ENCODE measurements at regions not wholly inside any gene's neighbourhood (a gene's known extent, or its start where the extent isn't known, plus 50 kb on each side); places are given as distances from the start of the nearest gene placed in this dataset.
A peak's percentile ranks its signal among the peaks of the same experiment; 100 is the strongest.

DNA sequence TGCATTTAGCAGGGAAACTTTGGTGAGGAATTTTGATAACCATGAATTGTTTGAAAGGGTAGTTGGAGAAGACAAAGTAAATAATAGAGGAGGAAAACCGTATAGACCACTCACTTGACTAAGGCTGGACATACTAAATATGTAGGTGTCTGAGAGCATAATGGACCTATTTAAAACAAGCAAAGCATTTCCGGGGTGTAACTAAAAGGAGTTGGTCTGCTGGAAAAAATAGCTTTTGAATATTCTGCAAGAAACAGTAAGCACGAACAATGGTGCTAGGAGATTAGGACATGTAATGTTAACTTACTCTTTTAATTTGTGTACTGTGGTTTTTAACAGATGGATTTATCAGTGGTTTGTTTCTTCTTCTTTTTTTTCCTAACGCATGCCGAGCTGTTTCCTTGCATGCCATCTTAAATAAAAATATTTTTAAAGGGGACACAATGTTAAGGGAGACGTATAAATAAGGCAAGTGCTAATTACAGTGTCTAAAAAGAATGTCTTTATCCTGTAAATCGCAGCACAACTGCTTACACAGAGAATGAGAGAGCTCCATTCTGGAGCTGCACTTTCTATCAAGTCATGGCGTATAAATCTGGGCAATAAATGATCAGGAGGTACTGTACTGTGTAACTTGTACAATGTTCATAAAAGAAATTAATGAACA, 492.1 kb downstream of the LMO4 start:
- Mint-ChIP-seq H3K4me3 (no peak overlapping the region), H3K27me3 (ENCODE audit: low read depth in 3 of 3) (peaks cover 0 to 3% (median 2%) of the 10 kb centered on the region in 3 donors), H3K36me3 (no peaks in the 10 kb centered on the region), H3K9me3 (no peaks in the 10 kb centered on the region), H3K27ac (no peak overlapping the region), H3K4me1 (no peaks in the 10 kb centered on the region)
- DNase-seq, result no peak

DNA sequence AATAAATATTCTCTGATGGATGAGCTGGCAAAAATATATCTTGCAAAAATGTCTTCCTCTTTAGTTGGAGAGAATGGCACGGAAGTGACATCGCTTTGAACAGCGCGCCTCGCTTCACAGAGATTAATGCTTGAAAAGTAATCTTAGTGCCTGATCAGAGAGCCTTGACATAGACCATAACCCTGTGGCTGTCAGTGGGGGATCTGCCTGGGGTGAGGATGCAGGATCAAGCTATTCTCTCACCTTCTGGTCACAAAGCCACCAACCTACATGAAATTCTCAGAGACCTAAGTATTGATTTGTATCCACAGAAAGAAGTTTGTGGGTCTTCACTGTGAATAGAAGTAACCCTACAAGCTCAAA, 492.6 kb downstream of the LMO4 start:
- no peaks in the 10 kb centered on the region for H3K36me3 Mint-ChIP-seq
- no peak overlapping the region for H3K27ac Mint-ChIP-seq
- peaks cover 0 to 3% (median 2%) of the 10 kb centered on the region in 3 donors for H3K27me3 Mint-ChIP-seq (ENCODE audit: low read depth in 3 of 3)
- H3K4me3 Mint-ChIP-seq, result no peak overlapping the region
- peaks cover 0 to 1% of the 10 kb centered on the region in 2 donors for H3K4me1 Mint-ChIP-seq
- H3K9me3 Mint-ChIP-seq, result no peaks in the 10 kb centered on the region
- DNase-seq, result no peak

DNA sequence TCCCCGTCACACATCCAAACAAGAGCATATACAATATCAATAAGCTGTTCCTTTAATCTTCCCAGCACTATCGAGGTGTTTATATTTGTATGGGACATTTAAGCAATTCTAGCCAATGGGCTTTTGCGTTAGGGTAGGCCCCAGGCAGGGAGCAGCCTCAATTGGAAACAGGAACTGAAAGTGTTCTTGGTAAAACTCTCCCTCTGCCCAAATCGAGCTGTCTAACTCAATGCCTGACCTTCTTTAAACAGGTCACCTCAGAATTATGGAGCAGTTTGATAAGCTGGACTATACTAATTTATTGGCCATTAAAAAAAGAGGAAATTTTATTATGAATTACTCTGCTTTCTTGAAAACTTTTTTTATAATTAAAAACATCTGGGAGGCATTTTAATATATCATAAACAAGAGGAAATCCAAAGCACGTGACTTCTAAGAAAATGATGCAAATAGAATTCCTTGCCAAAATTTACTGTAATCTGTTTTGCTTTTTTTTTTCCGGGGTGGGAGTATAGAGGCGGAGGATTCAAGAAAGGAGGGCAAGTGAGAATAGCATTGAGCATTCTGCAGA, 498.1 kb downstream of the LMO4 start:
- H3K4me1 Mint-ChIP-seq, result peaks cover 0 to 9% of the 10 kb centered on the region in 2 donors
- peaks cover 0 to 3% (median 0%) of the 10 kb centered on the region in 3 donors for H3K27me3 Mint-ChIP-seq (ENCODE audit: low read depth in 3 of 3)
- H3K4me3 Mint-ChIP-seq, result no peak overlapping the region
- no peaks in the 10 kb centered on the region for H3K9me3 Mint-ChIP-seq
- peak in 2 of 3 donors; percentile 18 to 33 for DNase-seq
- no peaks in the 10 kb centered on the region for H3K36me3 Mint-ChIP-seq
- H3K27ac Mint-ChIP-seq, result no peak overlapping the region

DNA sequence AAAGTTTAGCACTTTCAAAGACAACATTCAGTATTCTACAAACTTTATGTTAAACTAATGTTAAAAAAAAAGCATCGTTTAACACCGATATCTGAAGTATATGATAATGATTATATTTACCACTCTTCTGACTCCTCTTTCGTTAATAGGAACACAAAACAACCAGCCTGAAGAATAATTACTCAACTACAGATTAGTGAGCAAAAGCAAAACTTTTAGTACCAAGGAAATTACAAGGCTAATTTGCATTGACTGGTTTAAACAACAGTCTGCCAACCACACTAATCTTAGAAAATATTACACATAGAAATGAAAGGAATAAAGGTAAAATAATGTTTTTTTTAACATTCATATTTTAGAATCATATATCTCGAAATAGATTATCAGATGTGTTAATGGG, 500.7 kb downstream of the LMO4 start:
- Mint-ChIP-seq H3K4me1 (peaks cover 8 to 23% of the 10 kb centered on the region in 2 donors), H3K4me3 (no peak overlapping the region), H3K27ac (no peak overlapping the region), H3K36me3 (no peaks in the 10 kb centered on the region), H3K9me3 (no peaks in the 10 kb centered on the region), H3K27me3 (ENCODE audit: low read depth in 3 of 3) (peaks cover 0 to 2% (median 0%) of the 10 kb centered on the region in 3 donors)
- no peak for DNase-seq

DNA sequence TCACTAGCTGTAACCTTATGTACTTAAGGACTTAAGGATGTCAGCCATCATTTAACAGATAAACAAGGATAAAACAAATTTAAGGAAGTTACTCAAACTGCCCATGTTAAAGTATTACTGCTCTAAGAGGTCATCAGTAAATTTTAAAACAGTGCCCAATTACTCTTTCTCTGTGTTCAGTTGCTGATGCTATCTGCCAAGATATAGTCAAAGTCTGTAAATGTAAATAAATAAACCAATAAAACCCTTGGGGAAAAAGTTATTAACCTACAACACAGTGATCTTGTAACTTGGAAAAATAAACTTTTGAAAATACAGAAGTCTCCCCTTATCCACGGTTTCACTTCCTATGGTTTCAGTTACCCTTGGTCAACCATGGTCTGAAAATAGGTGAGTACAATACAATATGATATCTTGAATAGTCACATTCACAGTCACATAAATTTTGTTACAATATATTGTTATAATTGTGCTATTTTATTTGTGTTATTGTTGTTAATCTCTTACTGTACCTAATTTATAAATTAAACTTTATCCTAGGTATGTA, 501.8 kb downstream of the LMO4 start:
- peaks cover 0 to 2% (median 2%) of the 10 kb centered on the region in 3 donors for H3K27me3 Mint-ChIP-seq (ENCODE audit: low read depth in 3 of 3)
- no peak overlapping the region for H3K4me3 Mint-ChIP-seq
- no peak overlapping the region for H3K27ac Mint-ChIP-seq
- H3K9me3 Mint-ChIP-seq, result no peaks in the 10 kb centered on the region
- H3K36me3 Mint-ChIP-seq, result no peaks in the 10 kb centered on the region
- peaks cover 8 to 23% of the 10 kb centered on the region in 2 donors for H3K4me1 Mint-ChIP-seq
- no peak for DNase-seq

DNA sequence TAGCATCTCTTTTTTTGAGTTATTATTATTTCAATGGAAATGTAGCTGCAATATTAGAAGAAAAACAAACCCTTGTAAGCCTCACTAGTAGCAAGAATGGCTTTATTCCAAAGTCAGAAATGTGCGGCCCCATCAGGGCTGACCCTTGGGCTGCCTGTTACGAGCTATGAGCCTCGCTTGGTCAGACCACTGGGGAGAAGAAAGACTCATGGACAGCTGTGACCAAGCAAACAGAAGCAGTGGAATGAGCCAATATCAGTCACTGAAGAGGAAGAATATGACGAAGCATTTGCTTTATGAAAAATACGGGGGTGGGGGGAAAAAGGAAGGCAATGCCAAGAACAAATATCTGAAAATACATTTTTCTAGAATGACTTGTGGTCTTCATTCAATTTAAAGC, 504.5 kb downstream of the LMO4 start:
- Mint-ChIP-seq H3K9me3 (no peaks in the 10 kb centered on the region), H3K36me3 (no peaks in the 10 kb centered on the region), H3K27ac (no peak overlapping the region), H3K4me1 (peaks cover 8 to 14% of the 10 kb centered on the region in 2 donors), H3K4me3 (no peak overlapping the region), H3K27me3 (ENCODE audit: low read depth in 3 of 3) (peaks cover 0 to 2% (median 2%) of the 10 kb centered on the region in 3 donors)
- no peak for DNase-seq

DNA sequence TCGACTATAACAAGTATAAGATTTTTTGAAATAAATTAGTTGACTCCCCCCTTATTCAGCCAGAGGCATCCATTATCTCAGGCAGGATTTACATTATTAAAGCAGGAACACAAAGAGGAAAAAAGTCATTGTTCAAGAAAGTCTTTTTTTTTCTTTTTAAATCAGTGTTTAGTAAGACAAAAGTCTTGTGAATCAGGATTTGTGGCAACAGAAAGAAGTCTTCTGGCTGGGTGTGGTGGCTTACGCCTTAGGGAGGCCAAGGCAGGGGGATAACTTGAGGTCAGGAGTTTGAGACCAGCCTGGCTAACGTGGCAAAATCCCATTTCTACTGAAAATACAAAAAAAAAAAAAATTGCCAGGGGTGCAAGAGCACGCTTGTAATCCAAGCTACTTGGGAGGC, 505.5 kb downstream of the LMO4 start:
- DNase-seq, result no peak
- H3K27me3 Mint-ChIP-seq (ENCODE audit: low read depth in 3 of 3), result peaks cover 0 to 2% (median 2%) of the 10 kb centered on the region in 3 donors

DNA sequence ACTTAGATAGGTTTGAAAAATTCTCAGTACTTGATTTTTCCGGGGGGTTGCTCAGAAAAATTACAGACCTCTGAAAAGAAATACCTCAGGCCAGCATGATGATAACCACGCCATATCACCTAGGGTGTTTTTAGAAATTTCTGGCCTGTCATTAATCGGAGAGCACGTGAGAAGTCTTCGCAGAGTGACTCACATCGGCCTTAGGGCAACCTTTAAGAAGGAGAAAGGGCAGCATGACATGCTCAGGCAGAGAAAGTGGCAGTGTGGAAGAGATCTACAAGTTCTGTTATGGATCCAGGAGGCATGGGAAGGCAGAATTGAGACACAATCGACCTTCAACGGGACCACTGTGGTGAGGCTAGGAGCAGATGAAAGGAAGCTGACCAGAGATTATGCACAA, 506.3 kb downstream of the LMO4 start:
- no peak for DNase-seq
- no peak overlapping the region for H3K4me3 Mint-ChIP-seq
- peaks cover 8 to 14% of the 10 kb centered on the region in 2 donors for H3K4me1 Mint-ChIP-seq
- H3K9me3 Mint-ChIP-seq, result no peaks in the 10 kb centered on the region
- H3K36me3 Mint-ChIP-seq, result no peaks in the 10 kb centered on the region
- peaks cover 0 to 2% (median 2%) of the 10 kb centered on the region in 3 donors for H3K27me3 Mint-ChIP-seq (ENCODE audit: low read depth in 3 of 3)
- H3K27ac Mint-ChIP-seq, result no peak overlapping the region

More for the DNA sequence above, 505.5 kb downstream of the LMO4 start:
- Mint-ChIP-seq H3K4me3 (no peak overlapping the region), H3K4me1 (peaks cover 8 to 14% of the 10 kb centered on the region in 2 donors), H3K27ac (no peak overlapping the region), H3K9me3 (no peaks in the 10 kb centered on the region), H3K36me3 (no peaks in the 10 kb centered on the region)

DNA sequence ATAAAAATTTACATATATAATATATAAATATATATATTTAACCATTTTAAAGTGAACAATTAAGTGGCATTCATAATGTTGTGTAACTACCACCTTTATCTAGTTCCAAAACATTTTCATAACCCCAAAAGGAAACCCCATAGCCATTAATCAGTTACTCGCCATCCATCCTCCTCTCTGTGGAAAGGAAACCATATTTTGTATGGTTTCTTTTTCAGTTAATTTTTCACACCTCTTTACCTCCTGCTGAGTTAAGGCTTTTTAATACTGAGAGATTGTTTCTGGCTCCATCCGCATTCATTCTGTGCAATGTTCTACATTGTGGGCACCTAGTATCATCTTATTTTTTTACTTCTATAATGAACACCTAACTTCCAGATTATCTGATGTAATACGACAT, 512.1 kb downstream of the LMO4 start:
- Mint-ChIP-seq H3K9me3 (no peaks in the 10 kb centered on the region), H3K4me1 (peaks cover 0 to 6% of the 10 kb centered on the region in 2 donors), H3K27ac (no peak overlapping the region), H3K27me3 (ENCODE audit: low read depth in 3 of 3) (peaks cover 0 to 6% (median 0%) of the 10 kb centered on the region in 3 donors), H3K4me3 (no peak overlapping the region), H3K36me3 (no peaks in the 10 kb centered on the region)
- DNase-seq, result no peak

DNA sequence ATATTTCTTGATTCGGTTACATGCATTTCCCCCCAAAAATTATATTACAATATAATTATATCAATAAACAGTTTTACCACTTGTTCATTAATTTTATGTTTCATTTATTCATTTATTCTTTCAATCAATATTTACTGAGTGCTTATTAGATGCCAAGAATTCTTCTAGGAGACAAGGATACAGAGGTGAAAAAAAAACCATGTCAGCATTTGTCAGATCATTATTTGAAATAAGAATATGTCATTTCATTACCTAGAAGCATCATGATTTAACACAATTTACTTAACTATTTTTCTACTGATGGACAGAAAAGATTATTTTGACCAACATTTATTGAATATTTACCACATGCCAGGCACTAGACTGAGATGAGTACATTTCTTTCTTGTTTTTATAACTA, 512.7 kb downstream of the LMO4 start:
- no peaks in the 10 kb centered on the region for H3K36me3 Mint-ChIP-seq
- H3K27ac Mint-ChIP-seq, result no peak overlapping the region
- H3K9me3 Mint-ChIP-seq, result no peaks in the 10 kb centered on the region
- DNase-seq, result no peak
- peaks cover 0 to 6% of the 10 kb centered on the region in 2 donors for H3K4me1 Mint-ChIP-seq
- H3K4me3 Mint-ChIP-seq, result no peak overlapping the region
- H3K27me3 Mint-ChIP-seq (ENCODE audit: low read depth in 3 of 3), result peaks cover 0 to 6% (median 0%) of the 10 kb centered on the region in 3 donors

DNA sequence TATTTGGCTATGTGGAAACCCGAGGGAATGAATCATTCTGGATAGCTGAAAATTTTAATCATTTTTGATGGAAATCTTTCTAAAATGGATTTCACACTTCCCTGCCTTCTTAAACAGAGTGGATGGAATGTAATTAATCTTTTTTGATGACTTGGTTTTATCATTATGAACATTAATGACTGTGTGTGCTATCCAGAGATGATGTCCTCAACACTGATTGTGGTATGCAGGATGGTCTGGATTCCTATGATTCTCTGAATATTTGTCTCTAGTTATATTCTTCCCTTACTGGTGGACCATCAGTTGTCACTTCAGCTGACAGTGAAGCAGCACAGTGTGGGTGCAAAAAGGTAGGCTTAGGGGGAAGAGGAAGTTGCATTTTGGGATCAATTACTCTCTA, 513.5 kb downstream of the LMO4 start:
- H3K4me1 Mint-ChIP-seq, result peaks cover 0 to 6% of the 10 kb centered on the region in 2 donors
- peaks cover 0 to 6% (median 0%) of the 10 kb centered on the region in 3 donors for H3K27me3 Mint-ChIP-seq (ENCODE audit: low read depth in 3 of 3)
- no peak overlapping the region for H3K4me3 Mint-ChIP-seq
- H3K27ac Mint-ChIP-seq, result no peak overlapping the region
- no peaks in the 10 kb centered on the region for H3K9me3 Mint-ChIP-seq
- no peaks in the 10 kb centered on the region for H3K36me3 Mint-ChIP-seq
- no peak for DNase-seq

DNA sequence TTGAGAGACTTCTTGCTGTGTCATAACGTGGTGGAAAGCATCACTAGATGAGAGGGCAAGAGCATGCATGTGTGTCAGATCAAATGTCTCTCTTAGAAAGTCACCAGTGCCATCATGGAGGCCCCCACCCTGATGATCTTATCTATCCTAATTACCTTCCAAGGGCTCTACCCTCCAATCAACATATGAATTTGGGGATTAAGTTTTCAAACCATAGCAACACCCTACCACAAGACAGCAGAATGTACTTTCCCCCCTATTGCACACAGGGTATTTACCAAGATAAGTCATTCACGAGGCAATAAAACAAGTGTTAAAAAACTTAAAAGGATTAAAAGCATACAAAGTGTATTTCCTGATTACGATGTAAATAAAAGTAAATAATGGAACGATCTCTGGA, 515.6 kb downstream of the LMO4 start:
- peaks cover 0 to 6% (median 1%) of the 10 kb centered on the region in 3 donors for H3K27me3 Mint-ChIP-seq (ENCODE audit: low read depth in 3 of 3)
- peaks cover 0 to 6% of the 10 kb centered on the region in 2 donors for H3K4me1 Mint-ChIP-seq
- no peak overlapping the region for H3K27ac Mint-ChIP-seq
- H3K9me3 Mint-ChIP-seq, result peaks cover 0 to 3% (median 0%) of the 10 kb centered on the region in 6 donors
- no peaks in the 10 kb centered on the region for H3K36me3 Mint-ChIP-seq
- DNase-seq, result no peak
- H3K4me3 Mint-ChIP-seq, result no peak overlapping the region

DNA sequence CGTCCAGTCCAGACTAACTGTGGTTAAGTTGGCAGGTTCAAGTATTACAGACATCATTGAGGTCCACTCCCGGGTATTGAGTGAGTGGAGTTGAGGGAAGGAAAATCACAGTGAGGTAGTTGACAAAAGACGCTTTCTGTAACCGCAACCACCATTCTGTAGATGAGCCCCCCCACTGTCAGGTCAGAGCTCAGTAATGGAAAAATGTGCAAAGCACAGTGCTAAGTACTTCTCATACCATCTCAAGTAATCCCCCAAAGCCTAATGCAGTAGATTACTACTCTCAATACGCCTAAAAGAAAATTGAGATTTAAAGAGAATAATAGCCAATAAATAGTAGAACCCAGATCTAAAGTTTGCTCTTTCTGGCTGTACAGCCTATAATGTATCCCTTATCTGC, 522.8 kb downstream of the LMO4 start:
- DNase-seq, result no peak

DNA sequence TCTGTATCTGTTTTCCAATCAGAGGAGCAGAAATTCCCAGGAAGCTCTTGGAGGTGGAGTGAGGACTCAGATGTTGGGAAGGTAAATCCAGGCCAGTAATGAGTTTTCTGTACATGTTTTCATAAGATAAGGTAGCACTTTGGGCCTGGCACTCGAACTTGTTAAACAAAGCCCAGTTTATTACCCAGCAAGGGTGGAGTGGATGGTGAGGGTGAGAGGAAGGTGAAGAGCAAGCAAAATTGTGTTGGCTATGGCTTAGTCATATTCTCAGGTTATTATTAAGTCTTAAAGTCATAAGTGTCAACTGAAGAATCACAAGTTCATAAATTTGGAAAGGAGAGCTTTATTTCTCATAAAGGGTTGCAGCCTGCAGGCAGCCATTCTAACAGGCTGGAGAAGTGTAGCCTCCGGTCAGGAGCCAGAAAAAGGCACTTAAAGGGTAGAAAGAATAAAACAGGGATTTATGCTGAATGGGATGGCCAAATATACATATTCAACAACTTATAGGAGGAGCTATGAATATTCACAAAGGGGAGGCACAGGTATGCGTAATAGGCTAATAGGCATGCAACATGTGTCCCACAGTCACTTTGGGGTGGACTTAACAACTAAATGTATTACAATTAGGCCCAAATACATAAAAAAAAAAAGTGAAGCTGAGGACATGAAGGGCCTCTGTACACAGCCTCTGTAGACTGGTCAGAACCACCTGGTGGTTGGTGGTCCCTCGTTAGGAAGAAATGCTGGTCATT, 523.9 kb downstream of the LMO4 start:
- Mint-ChIP-seq H3K4me3 (no peak overlapping the region), H3K27me3 (ENCODE audit: low read depth in 3 of 3) (peaks cover 0 to 5% (median 4%) of the 10 kb centered on the region in 3 donors), H3K36me3 (no peaks in the 10 kb centered on the region), H3K9me3 (peaks cover 0 to 5% (median 0%) of the 10 kb centered on the region in 6 donors), H3K4me1 (no peaks in the 10 kb centered on the region), H3K27ac (no peak overlapping the region)
- DNase-seq, result no peak

More for the DNA sequence above, 522.8 kb downstream of the LMO4 start:
- H3K27me3 Mint-ChIP-seq (ENCODE audit: low read depth in 3 of 3), result peaks cover 0 to 5% (median 4%) of the 10 kb centered on the region in 3 donors
- no peaks in the 10 kb centered on the region for H3K36me3 Mint-ChIP-seq
- H3K9me3 Mint-ChIP-seq, result peaks cover 0 to 5% (median 0%) of the 10 kb centered on the region in 6 donors
- H3K4me3 Mint-ChIP-seq, result no peak overlapping the region
- no peaks in the 10 kb centered on the region for H3K4me1 Mint-ChIP-seq
- H3K27ac Mint-ChIP-seq, result no peak overlapping the region

Measured in immature natural killer cell (primary cell).